ENCODE measurements at regions not wholly inside any gene's neighbourhood (a gene's known extent, or its start where the extent isn't known, plus 50 kb on each side); places are given as distances from the start of the nearest gene placed in this dataset.

GRCh38 chr6:22972771-22973170 is 403.4 kb downstream of the HDGFL1 start:
- no peak for TF ChIP-seq POLR2AphosphoS5 (IDR thresholded peaks at IDR 0.05)
- TF ChIP-seq CTCF (IDR thresholded peaks at IDR 0.05 in 8 of 11, conservative IDR thresholded peaks at IDR 0.05 in 3 of 11), result no peak
